Heart left ventricle (tissue), 16 donors: ENCODE measurements at regions not wholly inside any gene's neighbourhood (a gene's known extent, or its start where the extent isn't known, plus 50 kb on each side); places are given as distances from the start of the nearest gene placed in this dataset.
"Not testable (repeated sequence)": the region's sequence is repeated elsewhere in the genome, so short reads cannot be mapped to it uniquely, and the experiment has no call there.

Experiments used
- ATAC-seq, 4 donors: fragments of 200-7000 bp; cut with Tn5 transposase; one replicate each; pipeline ENCODE4 v1.9.1; 2020 to 2022; ENCODE audit warnings: moderate library complexity in 4 of 4, mild to moderate bottlenecking in 3 of 4, moderate number of reproducible peaks in 1 of 4
- DNase-seq, 5 donors: peaks; one replicate each; pipeline ENCODE4 v3.0.0-alpha.2; 2020
- H3K27ac ChIP-seq, 12 donors: fragments of 200-600 bp; sonication (generic) in 4 of 12; one replicate each; pipeline versions ENCODE4 v1.5.0 to v1.8.0; 2016 to 2022; ENCODE audit warnings: mild to moderate bottlenecking in 2 of 12
- H3K27me3 ChIP-seq, 9 donors: fragments of 200-600 bp; sonication (generic) in 2 of 9; one replicate each; pipeline versions ENCODE4 v1.5.1 to v1.8.0; 2016 to 2022; ENCODE audit warnings: mild to moderate bottlenecking in 3 of 9
- H3K36me3 ChIP-seq, 9 donors: fragments of 200-600 bp; sonication (generic) in 2 of 9; one replicate each; pipeline versions ENCODE4 v1.5.0 to v1.8.0; 2018 to 2022; ENCODE audit warnings: mild to moderate bottlenecking in 2 of 9
- H3K4me1 ChIP-seq, 12 donors: fragments of 200-600 bp; sonication (generic) in 4 of 12; one replicate each; pipeline versions ENCODE4 v1.5.0 to v1.8.0; 2016 to 2022; ENCODE audit warnings: mild to moderate bottlenecking in 3 of 12
- H3K4me3 ChIP-seq, 12 donors: fragments of 200-600 bp; sonication (generic) in 4 of 12; one replicate each; pipeline versions ENCODE4 v1.5.0 to v1.8.0; 2017 to 2022; ENCODE audit warnings: mild to moderate bottlenecking in 9 of 12, moderate library complexity in 4 of 12
- H3K9me3 ChIP-seq, 12 donors: fragments of 200-600 bp; sonication (generic) in 4 of 12; one replicate each; pipeline versions ENCODE4 v1.5.0 to v1.8.0; 2016 to 2022; ENCODE audit warnings: mild to moderate bottlenecking in 1 of 12
- CTCF ChIP-seq, 12 donors: fragments of 200-600 bp; sonication (generic) in 4 of 12; IDR thresholded peaks; one replicate each; pipeline versions ENCODE4 v1.5.0 to v1.8.0; 2018 to 2022; ENCODE audit warnings: antibody characterized with exemption in 12 of 12, mild to moderate bottlenecking in 5 of 12
- POLR2A ChIP-seq, 2 donors: fragments of 450-650 bp; IDR thresholded peaks; one replicate each; pipeline ENCODE4 v1.6.1; 2017; ENCODE audit warnings: antibody characterized with exemption in 2 of 2, mild to moderate bottlenecking in 2 of 2, moderate library complexity in 2 of 2
- WGBS, 4 donors: extraction: QIAGEN DNeasy Blood & Tissue Kit in 2 of 4; methylation state at CpG; one replicate each; pipeline versions ENCODE4 v1.1.5 to v1.1.7; 2013 to 2018; 5-methylcytosine and 5-hydroxymethylcytosine counted together
- intact Hi-C, 10 donors: fragments of 100-400 bp; cut with DNase I; formaldehyde crosslinking; loops; one replicate each; pipeline versions ENCODE4 v1.11.1 to v1.14.2; 2022
- donor health status: ischemic (EF 13 %, LVEDD 7.1; RV severe dilation, severe dysfunction).
- donor health status: healthy with polysubstance abuse.
- donor health status: DM: no; HTN: yes; CAD: no.
- donor health status: DM: no; HTN: no; CAD: no.
- donor health status: ischemic (EF 25% LVEDD 6.9; RV normal size, moderate dysfunction).
- donor health status: ischemic (EF 25% LVEDD 5.7; RV mildly dilated, moderate dysfunction).
- donor health status: healthy.
- donor health status: DM: yes; HTN: yes; CAD: no.
- donor health status: ischemic (EF 35%, LVEDD 5.7; RV mildly dilated, moderate dysfunction).
- donor health status: nonischemic (EF 11% LVEDD 7.7; RV severe dilation, severe dysfunction).
- donor health status: DM: yes; HTN: yes; CAD: no.
- donor health status: PGD.
- donor health status: ischemic (EF 29% LVEDD 5.4; RV normal size, mild dysfunction).
- donor health status: nonischemic (EF 23%, LVEDD 6.1; RV moderate dilation, normal function).

- 71 to 100% (median 90%) methylated on average over 1 of the region's 1 CpG for WGBS, 4 donors
- Histone ChIP-seq H3K27me3 (no peaks in the 10 kb centered on the region), H3K9me3 (peaks cover 0 to 7% (median 0%) of the 10 kb centered on the region in 12 donors), H3K4me3 (no peak overlapping the region), H3K27ac (no peak overlapping the region), H3K4me1 (no peaks in the 10 kb centered on the region), H3K36me3 (no peaks in the 10 kb centered on the region)
- intact Hi-C loops: no loop called here
- ATAC-seq: no peak
- DNase-seq: no peak
- TF ChIP-seq POLR2A (IDR thresholded peaks at IDR 0.05) (no peak), CTCF (IDR thresholded peaks at IDR 0.05) (no peak)
These were observed 171.8 kb upstream of the FGF16 start for GRCh38 chrX:77275392-77275791.

GRCh38 chrX:77276742-77277141, 170.4 kb upstream of the FGF16 start:
- 0 to 19% (median 7%) methylated on average over 1 of the region's 1 CpG for WGBS, 4 donors
- DNase-seq (no peak), ATAC-seq (no peak)
- no peak overlapping the region for H3K4me3 ChIP-seq
- H3K9me3 ChIP-seq: peaks cover 0 to 16% (median 0%) of the 10 kb centered on the region in 12 donors
- H3K4me1 ChIP-seq: no peaks in the 10 kb centered on the region
- TF ChIP-seq POLR2A (IDR thresholded peaks at IDR 0.05): no peak
- TF ChIP-seq CTCF (IDR thresholded peaks at IDR 0.05): no peak
- intact Hi-C loops: no loop called here
- H3K27me3 ChIP-seq: no peaks in the 10 kb centered on the region
- H3K27ac ChIP-seq: no peak overlapping the region
- H3K36me3 ChIP-seq: no peaks in the 10 kb centered on the region

GRCh38 chrX:77277911-77278310, 169.3 kb upstream of the FGF16 start:
- no peaks in the 10 kb centered on the region for H3K4me1 ChIP-seq
- intact Hi-C loops: no loop called here
- 61 to 81% (median 71%) methylated on average over 2 of the region's 2 CpGs for WGBS, 4 donors

GRCh38 chrX:77279373-77279772, 167.8 kb upstream of the FGF16 start:
- H3K4me3 ChIP-seq, H3K27me3 ChIP-seq, intact Hi-C loops, H3K4me1 ChIP-seq, DNase-seq, H3K36me3 ChIP-seq, H3K27ac ChIP-seq, ATAC-seq: not testable (repeated sequence)
- 78 to 88% (median 87%) methylated on average over 5 to 17 of the region's 19 CpGs for WGBS, 4 donors
- H3K9me3 ChIP-seq: peaks cover 0 to 10% (median 0%) of the 10 kb centered on the region in 12 donors

More at GRCh38 chrX:77277911-77278310, 169.3 kb upstream of the FGF16 start:
- Histone ChIP-seq H3K27ac (no peak overlapping the region), H3K27me3 (no peaks in the 10 kb centered on the region), H3K4me3 (no peak overlapping the region), H3K9me3 (peaks cover 0 to 10% (median 0%) of the 10 kb centered on the region in 12 donors), H3K36me3 (no peaks in the 10 kb centered on the region)
- ATAC-seq: no peak
- DNase-seq: no peak
- no peak for TF ChIP-seq POLR2A (IDR thresholded peaks at IDR 0.05)
- TF ChIP-seq CTCF (IDR thresholded peaks at IDR 0.05): no peak

GRCh38 chrX:77293331-77293995, 153.7 kb upstream of the FGF16 start:
- ATAC-seq (no peak), DNase-seq (no peak)
- H3K27ac ChIP-seq: no peak overlapping the region
- 55 to 76% (median 68%) methylated on average over 4 of the region's 4 CpGs for WGBS, 4 donors
- no peaks in the 10 kb centered on the region for H3K9me3 ChIP-seq
- peaks cover 0 to 8% (median 0%) of the 10 kb centered on the region in 9 donors for H3K27me3 ChIP-seq
- H3K4me1 ChIP-seq: no peaks in the 10 kb centered on the region
- no peaks in the 10 kb centered on the region for H3K36me3 ChIP-seq
- no peak for TF ChIP-seq CTCF (IDR thresholded peaks at IDR 0.05)
- no peak for TF ChIP-seq POLR2A (IDR thresholded peaks at IDR 0.05)
- no peak overlapping the region for H3K4me3 ChIP-seq
- intact Hi-C loops: no loop called here
